ENCODE measurements at regions not wholly inside any gene's neighbourhood (a gene's known extent, or its start where the extent isn't known, plus 50 kb on each side); places are given as distances from the start of the nearest gene placed in this dataset.

- DNase-seq: no peak
Measured at GRCh38 chr14:101476916-101477553, 84.3 kb upstream of the DIO3 start.

GRCh38 chr14:101477648-101478047 is 83.6 kb upstream of the DIO3 start:
- no peak for DNase-seq

GRCh38 chr14:101478096-101478495 is 83.2 kb upstream of the DIO3 start:
- DNase-seq: no peak

- DNase-seq: no peak
Measured at GRCh38 chr14:101478796-101479410, 82.4 kb upstream of the DIO3 start.

GRCh38 chr14:101480022-101480746 is 81.1 kb upstream of the DIO3 start:
- no peak for DNase-seq

GRCh38 chr14:101480747-101481530 is 80.4 kb upstream of the DIO3 start:
- DNase-seq: no peak

- no peak for DNase-seq
Measured at GRCh38 chr14:101481557-101481956, 79.7 kb upstream of the DIO3 start.

GRCh38 chr14:101482066-101482465 is 79.2 kb upstream of the DIO3 start:
- DNase-seq: no peak

GRCh38 chr14:101483829-101484228 is 77.5 kb upstream of the DIO3 start:
- DNase-seq: no peak

- DNase-seq: no peak
Measured at GRCh38 chr14:101489092-101489760, 72.1 kb upstream of the DIO3 start.

- no peak for DNase-seq
Measured at GRCh38 chr14:101490771-101491170, 70.5 kb upstream of the DIO3 start.

GRCh38 chr14:101491841-101492240 is 69.5 kb upstream of the DIO3 start:
- no peak for DNase-seq

- DNase-seq: no peak
Measured at GRCh38 chr14:101492716-101493115, 68.6 kb upstream of the DIO3 start.

- no peak for DNase-seq
Measured at GRCh38 chr14:101494826-101495225, 66.5 kb upstream of the DIO3 start.

GRCh38 chr14:101495284-101495683 is 66.0 kb upstream of the DIO3 start:
- DNase-seq: no peak

- no peak for DNase-seq
Measured at GRCh38 chr14:101495827-101496775, 65.2 kb upstream of the DIO3 start.

GRCh38 chr14:101496776-101497683 is 64.3 kb upstream of the DIO3 start:
- DNase-seq: no peak

- no peak for DNase-seq
Measured at GRCh38 chr14:101497684-101498525, 63.4 kb upstream of the DIO3 start.

- DNase-seq: no peak
Measured at GRCh38 chr14:101498526-101498860, 62.8 kb upstream of the DIO3 start.

- no peak for DNase-seq
Measured at GRCh38 chr14:101499080-101499479, 62.2 kb upstream of the DIO3 start.
